NCI-H1694 (cell line): ENCODE measurements at regions not wholly inside any gene's neighbourhood (a gene's known extent, or its start where the extent isn't known, plus 50 kb on each side); places are given as distances from the start of the nearest gene placed in this dataset.

Source experiments
- DNase-seq: peaks from one replicate; lab custom pipeline; 2025; lab: John Stamatoyannopoulos, UW

GRCh38 chr13:111476197-111476596 lies 155.8 kb downstream of the TEX29 start:
- no peak for DNase-seq

GRCh38 chr13:111479412-111479811 lies 159.0 kb downstream of the TEX29 start:
- DNase-seq = no peak

- DNase-seq = no peak
Observed at GRCh38 chr13:111480503-111480902, 160.1 kb downstream of the TEX29 start.

GRCh38 chr13:111480976-111481375 lies 160.5 kb downstream of the TEX29 start:
- no peak for DNase-seq

GRCh38 chr13:111482126-111482525 lies 161.7 kb downstream of the TEX29 start:
- DNase-seq = no peak

- no peak for DNase-seq
Observed at GRCh38 chr13:111482806-111483620, 162.6 kb downstream of the TEX29 start.

GRCh38 chr13:111483621-111483987 lies 163.2 kb downstream of the TEX29 start:
- DNase-seq = no peak

- no peak for DNase-seq
Observed at GRCh38 chr13:111484141-111484925, 163.9 kb downstream of the TEX29 start.

GRCh38 chr13:111484959-111485358 lies 164.5 kb downstream of the TEX29 start:
- no peak for DNase-seq

- no peak for DNase-seq
Observed at GRCh38 chr13:111485491-111486250, 165.2 kb downstream of the TEX29 start.

- no peak for DNase-seq
Observed at GRCh38 chr13:111486331-111486730, 165.9 kb downstream of the TEX29 start.

GRCh38 chr13:111486801-111487200 lies 166.4 kb downstream of the TEX29 start:
- no peak for DNase-seq

- DNase-seq = no peak
Observed at GRCh38 chr13:111488486-111489132, 168.2 kb downstream of the TEX29 start.

GRCh38 chr13:111489301-111489700 lies 168.9 kb downstream of the TEX29 start:
- DNase-seq = no peak

GRCh38 chr13:111490611-111491010 lies 170.2 kb downstream of the TEX29 start:
- DNase-seq = no peak

- no peak for DNase-seq
Observed at GRCh38 chr13:111491021-111491420, 170.6 kb downstream of the TEX29 start.

- DNase-seq = no peak
Observed at GRCh38 chr13:111491659-111492058, 171.2 kb downstream of the TEX29 start.

- no peak for DNase-seq
Observed at GRCh38 chr13:111492341-111492950, 172.0 kb downstream of the TEX29 start.

- no peak for DNase-seq
Observed at GRCh38 chr13:111492958-111493357, 172.5 kb downstream of the TEX29 start.

- no peak for DNase-seq
Observed at GRCh38 chr13:111493468-111493867, 173.0 kb downstream of the TEX29 start.

- no peak for DNase-seq
Observed at GRCh38 chr13:111494641-111495040, 174.2 kb downstream of the TEX29 start.
